ENCODE measurements at regions not wholly inside any gene's neighbourhood (a gene's known extent, or its start where the extent isn't known, plus 50 kb on each side); places are given as distances from the start of the nearest gene placed in this dataset.

- Histone ChIP-seq H3K36me3 (ENCODE audit: insufficient read depth, low read length) (no peaks in the 10 kb centered on the region), H3K27ac (no peak overlapping the region), H3K9me3 (ENCODE audit: low read depth, low read length) (no peaks in the 10 kb centered on the region), H3K9ac (ENCODE audit: insufficient read length) (no peak overlapping the region), H3K4me3 (no peak overlapping the region)
- no peak for TF ChIP-seq EZH2 (IDR thresholded peaks at IDR 0.05)
- no peak for TF ChIP-seq FOXP2 (optimal IDR thresholded peaks at IDR 0.05; ENCODE audit: control extremely low read depth, extremely low read length, insufficient read depth)
- no peak for TF ChIP-seq POLR2AphosphoS5 (IDR thresholded peaks at IDR 0.05; ENCODE audit: borderline replicate concordance, low read depth, low read length)
- DNase-seq (ENCODE audit: low read depth, low spot score), result no peak
These were observed 659.5 kb upstream of the MBL2 start for GRCh38 chr10:53432035-53432434.

- H3K9ac ChIP-seq (ENCODE audit: insufficient read length), result no peak overlapping the region
- DNase-seq (ENCODE audit: low read depth, low spot score), result no peak
These were observed 658.4 kb upstream of the MBL2 start for GRCh38 chr10:53430974-53431373.

GRCh38 chr10:53430127-53430891 lies 657.7 kb upstream of the MBL2 start:
- no peaks in the 10 kb centered on the region for H3K9me3 ChIP-seq (ENCODE audit: low read depth, low read length)
- no peak for DNase-seq (ENCODE audit: low read depth, low spot score)
- TF ChIP-seq POLR2AphosphoS5 (IDR thresholded peaks at IDR 0.05; ENCODE audit: borderline replicate concordance, low read depth, low read length), result no peak
- TF ChIP-seq FOXP2 (optimal IDR thresholded peaks at IDR 0.05; ENCODE audit: control extremely low read depth, extremely low read length, insufficient read depth), result no peak
- TF ChIP-seq EZH2 (IDR thresholded peaks at IDR 0.05), result no peak
- H3K9ac ChIP-seq (ENCODE audit: insufficient read length), result no peak overlapping the region
- no peaks in the 10 kb centered on the region for H3K36me3 ChIP-seq (ENCODE audit: insufficient read depth, low read length)
- H3K27ac ChIP-seq, result no peak overlapping the region
- H3K4me3 ChIP-seq, result no peak overlapping the region

More at GRCh38 chr10:53430974-53431373, 658.4 kb upstream of the MBL2 start:
- H3K36me3 ChIP-seq (ENCODE audit: insufficient read depth, low read length), result no peaks in the 10 kb centered on the region
- no peak overlapping the region for H3K4me3 ChIP-seq
- TF ChIP-seq FOXP2 (optimal IDR thresholded peaks at IDR 0.05; ENCODE audit: control extremely low read depth, extremely low read length, insufficient read depth) (no peak), EZH2 (IDR thresholded peaks at IDR 0.05) (no peak), POLR2AphosphoS5 (IDR thresholded peaks at IDR 0.05; ENCODE audit: borderline replicate concordance, low read depth, low read length) (no peak)
- no peak overlapping the region for H3K27ac ChIP-seq
- H3K9me3 ChIP-seq (ENCODE audit: low read depth, low read length), result no peaks in the 10 kb centered on the region

GRCh38 chr10:53422223-53422888 lies 649.8 kb upstream of the MBL2 start:
- no peaks in the 10 kb centered on the region for H3K36me3 ChIP-seq (ENCODE audit: insufficient read depth, low read length)
- DNase-seq (ENCODE audit: low read depth, low spot score), result no peak
- no peaks in the 10 kb centered on the region for H3K9me3 ChIP-seq (ENCODE audit: low read depth, low read length)
- no peak overlapping the region for H3K4me3 ChIP-seq
- no peak overlapping the region for H3K27ac ChIP-seq
- H3K9ac ChIP-seq (ENCODE audit: insufficient read length), result no peak overlapping the region
- no peak for TF ChIP-seq FOXP2 (optimal IDR thresholded peaks at IDR 0.05; ENCODE audit: control extremely low read depth, extremely low read length, insufficient read depth)
- TF ChIP-seq POLR2AphosphoS5 (IDR thresholded peaks at IDR 0.05; ENCODE audit: borderline replicate concordance, low read depth, low read length), result no peak
- no peak for TF ChIP-seq EZH2 (IDR thresholded peaks at IDR 0.05)

GRCh38 chr10:53412651-53413050 lies 640.1 kb upstream of the MBL2 start:
- no peak overlapping the region for H3K4me3 ChIP-seq
- no peak overlapping the region for H3K9ac ChIP-seq (ENCODE audit: insufficient read length)
- no peak for TF ChIP-seq FOXP2 (optimal IDR thresholded peaks at IDR 0.05; ENCODE audit: control extremely low read depth, extremely low read length, insufficient read depth)
- no peak for TF ChIP-seq EZH2 (IDR thresholded peaks at IDR 0.05)
- TF ChIP-seq POLR2AphosphoS5 (IDR thresholded peaks at IDR 0.05; ENCODE audit: borderline replicate concordance, low read depth, low read length), result no peak
- no peak overlapping the region for H3K27ac ChIP-seq
- no peaks in the 10 kb centered on the region for H3K9me3 ChIP-seq (ENCODE audit: low read depth, low read length)
- no peaks in the 10 kb centered on the region for H3K36me3 ChIP-seq (ENCODE audit: insufficient read depth, low read length)
- DNase-seq (ENCODE audit: low read depth, low spot score), result no peak

- TF ChIP-seq FOXP2 (optimal IDR thresholded peaks at IDR 0.05; ENCODE audit: control extremely low read depth, extremely low read length, insufficient read depth), result no peak
- TF ChIP-seq POLR2AphosphoS5 (IDR thresholded peaks at IDR 0.05; ENCODE audit: borderline replicate concordance, low read depth, low read length), result no peak
- TF ChIP-seq EZH2 (IDR thresholded peaks at IDR 0.05), result no peak
- DNase-seq (ENCODE audit: low read depth, low spot score), result no peak
- Histone ChIP-seq H3K4me3 (no peak overlapping the region), H3K9ac (ENCODE audit: insufficient read length) (no peak overlapping the region), H3K27ac (no peak overlapping the region), H3K9me3 (ENCODE audit: low read depth, low read length) (no peaks in the 10 kb centered on the region), H3K36me3 (ENCODE audit: insufficient read depth, low read length) (no peaks in the 10 kb centered on the region)
These were observed 633.9 kb upstream of the MBL2 start for GRCh38 chr10:53406532-53406931.

GRCh38 chr10:53403688-53404087 lies 631.1 kb upstream of the MBL2 start:
- Histone ChIP-seq H3K4me3 (no peak overlapping the region), H3K36me3 (ENCODE audit: insufficient read depth, low read length) (no peaks in the 10 kb centered on the region), H3K9ac (ENCODE audit: insufficient read length) (no peak overlapping the region), H3K9me3 (ENCODE audit: low read depth, low read length) (no peaks in the 10 kb centered on the region), H3K27ac (no peak overlapping the region)
- TF ChIP-seq EZH2 (IDR thresholded peaks at IDR 0.05) (no peak), POLR2AphosphoS5 (IDR thresholded peaks at IDR 0.05; ENCODE audit: borderline replicate concordance, low read depth, low read length) (no peak), FOXP2 (optimal IDR thresholded peaks at IDR 0.05; ENCODE audit: control extremely low read depth, extremely low read length, insufficient read depth) (no peak)
- no peak for DNase-seq (ENCODE audit: low read depth, low spot score)

- TF ChIP-seq POLR2AphosphoS5 (IDR thresholded peaks at IDR 0.05; ENCODE audit: borderline replicate concordance, low read depth, low read length) (no peak), FOXP2 (optimal IDR thresholded peaks at IDR 0.05; ENCODE audit: control extremely low read depth, extremely low read length, insufficient read depth) (no peak), EZH2 (IDR thresholded peaks at IDR 0.05) (no peak)
- Histone ChIP-seq H3K9me3 (ENCODE audit: low read depth, low read length) (no peaks in the 10 kb centered on the region), H3K27ac (no peak overlapping the region), H3K9ac (ENCODE audit: insufficient read length) (no peak overlapping the region), H3K36me3 (ENCODE audit: insufficient read depth, low read length) (no peaks in the 10 kb centered on the region), H3K4me3 (no peak overlapping the region)
- DNase-seq (ENCODE audit: low read depth, low spot score), result no peak
These were observed 630.0 kb upstream of the MBL2 start for GRCh38 chr10:53402594-53402993.

All from SK-N-MC (cell line).